ENCODE measurements at regions not wholly inside any gene's neighbourhood (a gene's known extent, or its start where the extent isn't known, plus 50 kb on each side); places are given as distances from the start of the nearest gene placed in this dataset.

- TF ChIP-seq CTCF (IDR thresholded peaks at IDR 0.05) = no peak
- TF ChIP-seq POLR2A (IDR thresholded peaks at IDR 0.05) = no peak
- no peak for TF ChIP-seq POLR2AphosphoS5 (IDR thresholded peaks at IDR 0.05)
- TF ChIP-seq EP300 (IDR thresholded peaks at IDR 0.05) = no peak
Observed at GRCh38 chr2:137823196-137823595, 141.1 kb upstream of the HNMT start.
